Lower leg skin (tissue), 4 donors: ENCODE measurements at regions not wholly inside any gene's neighbourhood (a gene's known extent, or its start where the extent isn't known, plus 50 kb on each side); places are given as distances from the start of the nearest gene placed in this dataset.

Experiments used
- DNase-seq, 2 donors: peaks; one replicate each; pipeline ENCODE4 v3.0.0-alpha.2; 2019; ENCODE audit warnings: low spot score in 2 of 2
- H3K4me3 ChIP-seq: fragments of 200-600 bp; sonication (generic); 2 replicates; pipeline ENCODE4 v1.5.1; 2017; ENCODE audit warnings: mild to moderate bottlenecking, low read depth; ENCODE audit not compliant: poor library complexity, severe bottlenecking
- POLR2A ChIP-seq, 2 donors: fragments of 450-650 bp; IDR thresholded peaks; one replicate each; pipeline ENCODE4 v1.6.1; 2016 to 2017; ENCODE audit warnings: antibody characterized with exemption in 2 of 2, mild to moderate bottlenecking in 1 of 2, moderate library complexity in 1 of 2
- whole genome bisulfite sequencing, 2 donors: methylation state at CpG; one replicate each; pipeline ENCODE4 v1.1.5; 2018; 5-methylcytosine and 5-hydroxymethylcytosine counted together
- intact Hi-C: fragments of 100-400 bp; cut with DNase I; formaldehyde crosslinking; loops from one replicate; pipeline ENCODE4 v1.15.0; 2023; ENCODE audit warnings: low total_unique reads
- TF ChIP-seq, protein P1 (sequence below), 3 donors: fragments of 450-650 bp; IDR thresholded peaks; one replicate each; pipeline ENCODE4 v1.5.1; 2016; ENCODE audit warnings: antibody characterized with exemption in 3 of 3, mild to moderate bottlenecking in 3 of 3, moderate library complexity in 2 of 3

DNA sequence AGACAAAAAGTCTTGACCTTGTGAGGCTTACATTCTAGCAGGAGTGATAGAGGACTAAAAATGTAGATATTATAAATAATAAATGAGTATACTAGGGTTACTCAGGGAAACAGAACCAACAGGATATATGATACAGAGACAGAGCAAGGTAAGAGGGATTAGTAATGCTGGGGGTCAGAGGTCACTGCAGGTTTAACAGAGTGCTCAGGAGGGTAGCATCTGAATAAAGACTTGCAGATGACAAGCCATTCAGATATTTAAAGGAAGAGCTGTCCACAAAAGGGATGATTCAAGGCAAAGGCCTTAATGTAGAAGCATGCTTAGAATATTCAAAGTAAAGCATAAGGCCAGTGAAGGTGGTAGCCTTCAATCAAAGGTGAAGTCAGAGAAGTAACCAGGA lies 65.6 kb upstream of the SEMA6A start:
- TF ChIP-seq POLR2A (IDR thresholded peaks at IDR 0.05) = no peak
- TF ChIP-seq, protein P1, sequence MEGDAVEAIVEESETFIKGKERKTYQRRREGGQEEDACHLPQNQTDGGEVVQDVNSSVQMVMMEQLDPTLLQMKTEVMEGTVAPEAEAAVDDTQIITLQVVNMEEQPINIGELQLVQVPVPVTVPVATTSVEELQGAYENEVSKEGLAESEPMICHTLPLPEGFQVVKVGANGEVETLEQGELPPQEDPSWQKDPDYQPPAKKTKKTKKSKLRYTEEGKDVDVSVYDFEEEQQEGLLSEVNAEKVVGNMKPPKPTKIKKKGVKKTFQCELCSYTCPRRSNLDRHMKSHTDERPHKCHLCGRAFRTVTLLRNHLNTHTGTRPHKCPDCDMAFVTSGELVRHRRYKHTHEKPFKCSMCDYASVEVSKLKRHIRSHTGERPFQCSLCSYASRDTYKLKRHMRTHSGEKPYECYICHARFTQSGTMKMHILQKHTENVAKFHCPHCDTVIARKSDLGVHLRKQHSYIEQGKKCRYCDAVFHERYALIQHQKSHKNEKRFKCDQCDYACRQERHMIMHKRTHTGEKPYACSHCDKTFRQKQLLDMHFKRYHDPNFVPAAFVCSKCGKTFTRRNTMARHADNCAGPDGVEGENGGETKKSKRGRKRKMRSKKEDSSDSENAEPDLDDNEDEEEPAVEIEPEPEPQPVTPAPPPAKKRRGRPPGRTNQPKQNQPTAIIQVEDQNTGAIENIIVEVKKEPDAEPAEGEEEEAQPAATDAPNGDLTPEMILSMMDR (IDR thresholded peaks at IDR 0.05) = no peak
- no peak overlapping the region for H3K4me3 ChIP-seq
- intact Hi-C loops = no loop called here
- no peak for DNase-seq

DNA sequence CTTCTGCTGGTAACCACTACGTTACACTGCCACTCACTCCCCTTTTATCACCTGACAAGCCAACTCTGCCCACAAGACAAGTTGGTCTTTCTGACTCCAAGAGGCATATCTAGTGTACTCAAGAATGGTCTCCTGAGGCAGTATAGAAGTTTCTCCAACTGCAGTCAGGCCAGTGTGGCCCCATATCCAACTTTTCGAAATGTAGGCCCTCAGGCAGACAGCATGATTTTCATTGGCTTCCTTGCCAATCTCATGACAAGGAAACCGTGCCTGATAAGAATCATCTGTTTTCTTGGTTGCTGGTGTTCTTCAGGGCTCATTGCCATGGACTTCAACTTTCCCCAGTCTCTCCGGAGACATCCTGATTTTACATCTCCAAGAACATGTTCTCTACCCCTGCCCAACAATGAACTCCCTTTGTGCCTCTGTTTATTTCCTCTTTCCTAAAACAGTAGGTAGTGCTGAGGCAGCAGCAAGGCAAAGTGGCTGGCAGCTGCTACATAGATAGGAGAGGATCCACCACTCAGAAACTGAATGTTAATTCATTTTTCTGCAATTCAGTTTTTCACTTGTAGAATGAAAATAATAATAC lies 62.6 kb upstream of the SEMA6A start:
- intact Hi-C loops = no loop called here
- TF ChIP-seq POLR2A (IDR thresholded peaks at IDR 0.05) = no peak
- TF ChIP-seq, protein P1 (IDR thresholded peaks at IDR 0.05) = no peak
- 36 to 49% methylated on average over 4 of the region's 4 CpGs for WGBS, 2 donors
- no peak for DNase-seq
- H3K4me3 ChIP-seq = no peak overlapping the region

DNA sequence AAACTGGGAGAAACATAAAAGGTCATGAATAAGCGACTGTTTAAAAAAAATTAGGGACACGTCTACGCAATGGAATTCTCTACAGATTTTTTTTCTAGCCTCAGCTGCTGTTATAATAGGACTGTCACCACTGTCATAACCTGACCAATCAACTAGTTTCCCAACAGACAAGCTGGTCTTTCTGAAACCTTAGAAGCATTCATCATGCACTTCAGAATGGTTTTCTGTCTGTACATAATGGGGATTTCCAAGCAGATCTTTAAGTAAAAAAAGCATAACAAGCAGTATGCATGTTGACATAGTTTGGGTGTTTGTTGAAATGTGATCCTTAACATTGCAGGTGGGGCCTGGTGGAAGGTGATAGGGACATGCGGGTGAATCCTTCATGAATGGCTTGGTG lies 58.3 kb upstream of the SEMA6A start:
- intact Hi-C loops = no loop called here
- no peak overlapping the region for H3K4me3 ChIP-seq
- 82 to 89% methylated on average over 4 of the region's 4 CpGs for WGBS, 2 donors
- no peak for TF ChIP-seq POLR2A (IDR thresholded peaks at IDR 0.05)
- TF ChIP-seq, protein P1 (IDR thresholded peaks at IDR 0.05) = no peak
- DNase-seq = no peak

DNA sequence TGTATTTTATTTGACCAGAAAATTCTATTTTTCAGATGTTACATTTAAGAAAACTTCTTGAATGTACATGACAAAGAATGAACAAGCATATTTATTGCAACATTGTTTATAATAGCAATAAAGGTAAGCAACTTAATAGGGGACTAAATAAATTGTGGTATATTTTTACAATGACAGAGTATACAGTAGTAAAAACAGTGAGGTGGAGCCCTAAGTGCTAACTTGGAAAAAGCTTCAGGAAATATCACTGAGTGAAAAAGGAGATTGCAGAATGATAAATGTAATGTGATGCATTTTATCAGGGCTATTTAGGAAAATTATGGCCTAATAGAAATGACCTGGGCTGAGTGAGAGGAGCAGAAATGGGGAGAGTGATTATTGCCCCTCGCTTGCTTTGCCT lies 56.5 kb upstream of the SEMA6A start:
- no peak for DNase-seq
- intact Hi-C loops = no loop called here
- WGBS, 2 donors = 91 to 92% methylated on average over 1 of the region's 1 CpG
- H3K4me3 ChIP-seq = no peak overlapping the region
- TF ChIP-seq, protein P1 (IDR thresholded peaks at IDR 0.05) = no peak
- TF ChIP-seq POLR2A (IDR thresholded peaks at IDR 0.05) = no peak

DNA sequence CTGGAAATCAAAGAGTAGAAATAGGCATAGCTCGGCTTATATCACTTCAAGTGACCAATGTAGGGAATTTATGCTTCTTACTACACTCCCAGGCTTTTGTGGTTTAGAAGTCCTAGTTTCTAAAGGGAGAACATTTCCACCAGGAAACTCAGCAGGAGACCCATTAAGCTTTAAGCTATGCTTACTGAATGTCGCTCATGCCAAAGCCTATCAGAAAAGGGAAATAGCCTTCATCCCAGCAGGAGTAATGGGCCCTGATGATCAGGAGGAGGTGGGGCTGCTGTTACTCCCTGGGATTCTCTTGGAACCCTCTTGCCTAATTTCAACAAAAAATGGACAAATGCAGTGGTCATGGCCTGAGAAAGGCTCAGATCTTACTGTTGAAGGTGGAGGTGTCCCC lies 54.5 kb upstream of the SEMA6A start:
- TF ChIP-seq, protein P1 (IDR thresholded peaks at IDR 0.05) = no peak
- TF ChIP-seq POLR2A (IDR thresholded peaks at IDR 0.05) = no peak
- intact Hi-C loops = no loop called here
- 93 to 100% methylated on average over 2 of the region's 2 CpGs for WGBS, 2 donors
- no peak overlapping the region for H3K4me3 ChIP-seq
- DNase-seq = no peak
